Trophoblast cell (in vitro differentiated cells and primary cell): ENCODE measurements at regions not wholly inside any gene's neighbourhood (a gene's known extent, or its start where the extent isn't known, plus 50 kb on each side); places are given as distances from the start of the nearest gene placed in this dataset.

Experiments
- DNase-seq, 2 donors: peaks; one replicate each; pipeline ENCODE4 v3.0.0-alpha.2; 2016
- H2AFZ ChIP-seq: 2 replicates; pipeline ENCODE4 v1.6.1; 2013; ENCODE audit warnings: low read length, moderate library complexity, mild to moderate bottlenecking; ENCODE audit not compliant: insufficient read depth, poor library complexity
- H2AK5ac ChIP-seq: 2 replicates; pipeline ENCODE4 v1.6.1; 2013; ENCODE audit warnings: mild to moderate bottlenecking, low read length
- H2BK120ac ChIP-seq: 2 replicates; pipeline ENCODE4 v1.6.1; 2013; ENCODE audit warnings: low read length, mild to moderate bottlenecking, moderate library complexity; ENCODE audit not compliant: insufficient read depth, poor library complexity
- H2BK12ac ChIP-seq: 2 replicates; pipeline ENCODE4 v1.6.1; 2013; ENCODE audit warnings: mild to moderate bottlenecking, low read length, moderate library complexity
- H2BK5ac ChIP-seq: 2 replicates; pipeline ENCODE4 v1.6.1; 2013; ENCODE audit warnings: low read length, low read depth, moderate library complexity, mild to moderate bottlenecking; ENCODE audit not compliant: poor library complexity
- H3K14ac ChIP-seq: 2 replicates; pipeline ENCODE4 v1.6.1; 2013; ENCODE audit warnings: mild to moderate bottlenecking, low read length
- H3K18ac ChIP-seq: 2 replicates; pipeline ENCODE4 v1.6.1; 2013; ENCODE audit warnings: mild to moderate bottlenecking, low read length
- H3K23ac ChIP-seq: 2 replicates; pipeline ENCODE4 v1.6.1; 2013; ENCODE audit warnings: low read length
- H3K27ac ChIP-seq: 2 replicates; pipeline ENCODE4 v1.5.1; 2013; ENCODE audit warnings: low read depth, mild to moderate bottlenecking, inconsistent platforms, low read length, moderate library complexity
- H3K27me3 ChIP-seq: 2 replicates; pipeline ENCODE4 v1.6.1; 2013; ENCODE audit warnings: inconsistent platforms, mild to moderate bottlenecking, low read length, moderate library complexity; ENCODE audit not compliant: insufficient read depth
- H3K36me3 ChIP-seq, 2 experiments: 1 replicate in 1 of 2; 2 replicates in 1 of 2; pipeline ENCODE4 v1.6.1; 2013; ENCODE audit warnings: low read length in 2 of 2, mild to moderate bottlenecking in 2 of 2, moderate library complexity in 1 of 2; ENCODE audit not compliant: insufficient read depth in 2 of 2, control insufficient read depth in 1 of 2
- H3K4ac ChIP-seq: 2 replicates; pipeline ENCODE4 v1.6.1; 2013; ENCODE audit warnings: low read depth, mild to moderate bottlenecking, low read length, moderate library complexity
- H3K4me1 ChIP-seq, 2 experiments: 1 replicate in 1 of 2; 2 replicates in 1 of 2; pipeline ENCODE4 v1.6.1; 2013; ENCODE audit warnings: low read length in 2 of 2, mild to moderate bottlenecking in 2 of 2, moderate library complexity in 1 of 2; ENCODE audit not compliant: insufficient read depth in 2 of 2, control insufficient read depth in 1 of 2
- H3K4me2 ChIP-seq: 2 replicates; pipeline ENCODE4 v1.6.1; 2013; ENCODE audit warnings: inconsistent platforms, mild to moderate bottlenecking, low read length, moderate library complexity
- H3K4me3 ChIP-seq: 2 replicates; pipeline ENCODE4 v1.5.1; 2013; ENCODE audit warnings: mild to moderate bottlenecking, low read depth, low read length, inconsistent platforms
- H3K79me1 ChIP-seq: one replicate; pipeline ENCODE4 v1.6.1; 2013; ENCODE audit warnings: low read length
- H3K79me2 ChIP-seq: 2 replicates; pipeline ENCODE4 v1.6.1; 2013; ENCODE audit warnings: low read length, mild to moderate bottlenecking; ENCODE audit not compliant: control insufficient read depth, insufficient read depth, poor library complexity
- H3K9ac ChIP-seq: 2 replicates; pipeline ENCODE4 v1.6.1; 2013; ENCODE audit warnings: mild to moderate bottlenecking, low read length
- H3K9me3 ChIP-seq: 2 replicates; pipeline ENCODE4 v1.6.1; 2013; ENCODE audit warnings: low read depth, mild to moderate bottlenecking, control low read depth, inconsistent platforms, low read length; ENCODE audit not compliant: insufficient read depth
- H4K12ac ChIP-seq: 2 replicates; pipeline ENCODE4 v1.6.1; 2013; ENCODE audit warnings: low read depth, mild to moderate bottlenecking, low read length, moderate library complexity
- H4K8ac ChIP-seq: 2 replicates; pipeline ENCODE4 v1.6.1; 2013; ENCODE audit warnings: low read depth, mild to moderate bottlenecking, low read length, moderate library complexity
- H4K91ac ChIP-seq: one replicate; pipeline ENCODE4 v1.6.1; 2013; ENCODE audit warnings: low read depth, mild to moderate bottlenecking, low read length, moderate library complexity
- WGBS: extraction: QIAGEN DNeasy Blood & Tissue Kit; methylation state at CpG from one replicate; pipeline ENCODE4 v1.1.7; 2013; ENCODE audit warnings: missing lambda C conversion rate; ENCODE audit not compliant: insufficient read length, insufficient coverage; ENCODE audit errors: extremely low coverage; 5-methylcytosine and 5-hydroxymethylcytosine counted together

GRCh38 chr2:226478109-226478809 is 321.4 kb downstream of the IRS1 start:
- H2BK120ac ChIP-seq, result peak overlapping the region; percentile 43
- H3K4me1 ChIP-seq, result peaks cover 15 to 16% of the 10 kb centered on the region in 2 experiments
- H2BK5ac ChIP-seq, result peak overlapping the region; percentile 34
- H3K79me1 ChIP-seq, result peaks cover 24% of the 10 kb centered on the region
- H4K91ac ChIP-seq, result peak overlapping the region; percentile 40
- WGBS, result no CpG with 5 or more reads among the region's 8 CpGs
- H3K18ac ChIP-seq, result no peak overlapping the region
- H3K79me2 ChIP-seq, result peaks cover 5% of the 10 kb centered on the region
- H2BK12ac ChIP-seq, result no peak overlapping the region
- no peak overlapping the region for H4K12ac ChIP-seq
- H3K9me3 ChIP-seq, result no peaks in the 10 kb centered on the region
- H3K27me3 ChIP-seq, result no peaks in the 10 kb centered on the region
- no peak overlapping the region for H2AK5ac ChIP-seq
- H3K4me3 ChIP-seq, result no peak overlapping the region
- no peak overlapping the region for H2AFZ ChIP-seq
- peak overlapping the region; percentile 30 for H3K4me2 ChIP-seq
- H3K9ac ChIP-seq, result no peak overlapping the region
- no peak overlapping the region for H3K4ac ChIP-seq
- peak overlapping the region; percentile 31 for H4K8ac ChIP-seq
- H3K36me3 ChIP-seq, result no peaks in the 10 kb centered on the region
- H3K14ac ChIP-seq, result peak overlapping the region; percentile 10
- H3K27ac ChIP-seq, result peak overlapping the region; percentile 90
- H3K23ac ChIP-seq, result no peak overlapping the region
- peak; percentile 58 to 76 for DNase-seq

DNA sequence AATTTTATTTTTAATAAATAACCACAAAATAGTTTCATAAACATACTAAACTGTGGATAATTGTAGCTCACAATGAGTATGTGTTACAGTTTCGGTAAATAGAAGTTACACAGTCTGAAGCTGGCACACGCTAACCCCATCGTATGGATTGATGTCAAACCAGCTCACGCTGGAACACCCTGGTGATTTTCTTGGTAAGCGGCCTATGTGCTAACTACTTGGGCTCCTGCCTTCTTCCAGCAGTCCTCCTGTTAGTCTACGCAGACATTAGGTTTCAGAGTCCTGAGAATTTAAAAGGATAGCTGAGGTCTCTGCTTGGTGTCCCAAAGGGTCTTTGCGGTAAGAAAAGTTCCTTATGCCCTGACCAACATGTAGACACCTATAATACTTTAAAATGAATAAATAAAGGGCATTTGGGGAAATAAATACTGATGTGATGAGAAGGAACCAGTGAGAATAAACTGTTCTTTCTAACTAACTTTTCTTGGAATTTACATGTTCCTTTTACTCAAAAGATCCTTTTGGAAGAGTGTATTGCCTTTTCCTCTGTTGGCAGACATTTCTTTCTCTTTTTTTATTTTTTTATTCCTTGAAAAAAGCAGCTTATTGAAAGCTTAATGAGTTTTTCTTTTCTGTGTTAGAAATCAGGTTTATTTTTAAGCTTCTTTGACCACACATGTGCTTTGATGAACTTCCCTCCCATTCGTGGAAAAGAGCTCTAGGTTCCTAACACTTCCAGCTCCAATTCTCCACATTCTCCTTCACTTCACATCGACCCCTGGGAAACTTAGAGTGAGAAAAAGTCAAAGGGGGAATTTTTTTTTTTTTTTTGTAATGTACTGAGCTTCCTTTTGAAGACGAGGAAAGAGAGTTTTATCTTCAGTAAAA is 322.2 kb downstream of the IRS1 start:
- H3K4me1 ChIP-seq, result peaks cover 13% of the 10 kb centered on the region in 2 experiments
- H2BK12ac ChIP-seq, result peak overlapping the region; percentile 93
- no peak overlapping the region for H3K23ac ChIP-seq
- H3K9me3 ChIP-seq, result no peaks in the 10 kb centered on the region
- no CpG with 5 or more reads among the region's 10 CpGs for WGBS
- H3K27ac ChIP-seq, result peak overlapping the region; percentile 90
- H3K4me3 ChIP-seq, result no peak overlapping the region
- no peak overlapping the region for H2AFZ ChIP-seq
- H3K4ac ChIP-seq, result peak overlapping the region; percentile 24
- peak overlapping the region; percentile 7 for H3K9ac ChIP-seq
- H3K18ac ChIP-seq, result no peak overlapping the region
- peak overlapping the region; percentile 88 for H3K14ac ChIP-seq
- H4K12ac ChIP-seq, result no peak overlapping the region
- peak overlapping the region; percentile 71 for H4K91ac ChIP-seq
- H3K79me1 ChIP-seq, result peaks cover 22% of the 10 kb centered on the region
- H2AK5ac ChIP-seq, result peak overlapping the region; percentile 42
- H2BK120ac ChIP-seq, result peak overlapping the region; percentile 85
- peak overlapping the region; percentile 69 for H4K8ac ChIP-seq
- no peak for DNase-seq
- peak overlapping the region; percentile 79 for H2BK5ac ChIP-seq
- no peaks in the 10 kb centered on the region for H3K27me3 ChIP-seq
- peaks cover 4% of the 10 kb centered on the region for H3K79me2 ChIP-seq
- no peaks in the 10 kb centered on the region for H3K36me3 ChIP-seq
- no peak overlapping the region for H3K4me2 ChIP-seq

DNA sequence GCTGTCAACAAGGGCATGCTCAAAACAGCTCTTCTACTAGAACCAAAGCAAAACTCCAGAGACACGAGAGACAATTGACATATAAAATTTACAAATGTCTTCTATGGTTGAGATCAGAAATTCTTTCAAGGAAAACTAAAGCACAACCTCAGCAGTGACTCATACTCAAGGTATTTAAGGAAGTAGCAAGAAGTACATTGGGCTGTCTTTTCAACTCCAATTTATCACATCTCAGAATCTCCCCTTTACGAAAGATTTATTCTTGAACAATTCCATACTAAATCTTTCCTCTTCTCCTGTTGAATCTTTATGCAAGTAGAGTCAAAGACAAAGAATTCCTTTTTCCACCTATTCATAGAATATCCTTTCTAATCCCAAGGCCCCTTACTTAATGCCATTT is 324.0 kb downstream of the IRS1 start:
- Histone ChIP-seq H3K9me3 (no peaks in the 10 kb centered on the region), H4K12ac (no peak overlapping the region), H4K91ac (peak overlapping the region; percentile 22), H3K4me2 (no peak overlapping the region), H3K27ac (peak overlapping the region; percentile 80), H2AK5ac (no peak overlapping the region), H3K79me1 (peaks cover 22% of the 10 kb centered on the region), H3K14ac (no peak overlapping the region), H3K23ac (no peak overlapping the region), H2BK120ac (peak overlapping the region; percentile 80), H3K4me1 (peaks cover 13% of the 10 kb centered on the region in 2 experiments), H4K8ac (no peak overlapping the region), H3K36me3 (no peaks in the 10 kb centered on the region), H3K4me3 (no peak overlapping the region), H3K27me3 (no peaks in the 10 kb centered on the region), H2BK12ac (peak overlapping the region; percentile 66), H3K18ac (no peak overlapping the region), H2AFZ (no peak overlapping the region), H3K4ac (no peak overlapping the region), H3K9ac (no peak overlapping the region), H2BK5ac (peak overlapping the region; percentile 64), H3K79me2 (peaks cover 4% of the 10 kb centered on the region)
- DNase-seq, result peak in 1 of 2 donors; percentile 58
- no CpG with 5 or more reads among the region's 2 CpGs for WGBS

DNA sequence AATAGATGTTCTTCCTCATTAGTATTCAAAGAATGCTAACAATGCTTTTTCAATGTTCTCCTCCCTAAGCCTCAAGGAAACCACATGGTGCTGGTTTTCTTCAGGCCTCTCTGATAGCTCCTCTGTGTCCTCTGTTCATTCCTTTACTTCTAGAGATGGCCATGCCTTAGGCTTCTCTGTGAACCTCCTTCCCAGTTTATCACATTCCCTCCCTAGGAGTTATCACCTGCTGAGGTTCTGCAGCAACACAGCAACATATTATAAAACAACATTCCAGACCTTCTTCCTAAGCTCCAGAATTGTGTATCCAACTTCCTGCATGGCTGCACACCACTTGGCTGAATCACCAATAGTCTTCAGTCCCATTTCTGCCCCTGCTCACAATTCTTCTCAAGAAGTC is 325.5 kb downstream of the IRS1 start:
- H3K79me2 ChIP-seq, result peaks cover 4% of the 10 kb centered on the region
- H4K12ac ChIP-seq, result no peak overlapping the region
- H3K4ac ChIP-seq, result no peak overlapping the region
- H2BK12ac ChIP-seq, result no peak overlapping the region
- H2BK5ac ChIP-seq, result no peak overlapping the region
- no peak overlapping the region for H2BK120ac ChIP-seq
- H3K9ac ChIP-seq, result no peak overlapping the region
- no peak overlapping the region for H3K23ac ChIP-seq
- H3K27ac ChIP-seq, result peak overlapping the region; percentile 50
- H3K14ac ChIP-seq, result no peak overlapping the region
- no peak overlapping the region for H4K8ac ChIP-seq
- no peak overlapping the region for H3K4me2 ChIP-seq
- H4K91ac ChIP-seq, result no peak overlapping the region
- DNase-seq, result peak; percentile 16 to 50
- H3K18ac ChIP-seq, result no peak overlapping the region
- peaks cover 13% of the 10 kb centered on the region in 2 experiments for H3K4me1 ChIP-seq
- H2AK5ac ChIP-seq, result no peak overlapping the region
- no peak overlapping the region for H3K4me3 ChIP-seq
- H3K27me3 ChIP-seq, result no peaks in the 10 kb centered on the region
- peaks cover 20% of the 10 kb centered on the region for H3K79me1 ChIP-seq
- no peak overlapping the region for H2AFZ ChIP-seq
- no peaks in the 10 kb centered on the region for H3K36me3 ChIP-seq
- H3K9me3 ChIP-seq, result no peaks in the 10 kb centered on the region
